PC-3 (cell line): ENCODE measurements at regions not wholly inside any gene's neighbourhood (a gene's known extent, or its start where the extent isn't known, plus 50 kb on each side); places are given as distances from the start of the nearest gene placed in this dataset.

ENCODE experiments used
- CTCF ChIP-seq: fragments of 300-600 bp; sonication (generic); conservative IDR thresholded peaks from 2 replicates; pipeline ENCODE4 v1.5.1; 2017; ENCODE audit warnings: antibody characterized with exemption, low read depth, mild to moderate bottlenecking, low read length
- EZH2 ChIP-seq: fragments of 300-600 bp; sonication (generic); IDR thresholded peaks from one replicate; pipeline ENCODE4 v1.6.1; 2017; ENCODE audit warnings: antibody characterized with exemption, mild to moderate bottlenecking, low read length; ENCODE audit not compliant: unreplicated experiment

GRCh38 chr10:44743535-44743934 lies 167.6 kb upstream of the TMEM72 start:
- TF ChIP-seq CTCF: no peak
- TF ChIP-seq EZH2: no peak
